ENCODE measurements at regions not wholly inside any gene's neighbourhood (a gene's known extent, or its start where the extent isn't known, plus 50 kb on each side); places are given as distances from the start of the nearest gene placed in this dataset.

DNA sequence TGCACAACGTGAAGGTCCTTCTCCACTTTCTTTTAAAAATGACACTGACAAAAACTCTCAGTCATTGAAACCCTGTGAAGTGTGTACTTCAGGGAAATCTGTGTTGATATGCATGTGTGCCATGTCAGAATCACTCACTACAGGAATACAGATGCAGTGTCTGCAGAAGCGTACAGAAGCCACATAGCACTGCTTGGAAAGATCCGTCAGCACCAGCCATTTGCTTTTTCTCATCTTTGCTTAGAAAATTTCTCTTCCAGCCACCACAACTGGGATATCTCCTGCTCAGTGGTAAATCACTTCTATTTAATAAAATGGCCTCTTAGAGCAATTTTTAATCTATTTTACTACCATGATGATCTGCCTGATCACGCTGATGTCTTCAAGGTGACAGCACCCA, 91.3 kb upstream of the ARHGEF26 start:
- H3K4me3 ChIP-seq (ENCODE audit: low read depth, low read length), result no peak overlapping the region
- DNase-seq (ENCODE audit: low read depth), result no peak
- TF ChIP-seq, protein P1, sequence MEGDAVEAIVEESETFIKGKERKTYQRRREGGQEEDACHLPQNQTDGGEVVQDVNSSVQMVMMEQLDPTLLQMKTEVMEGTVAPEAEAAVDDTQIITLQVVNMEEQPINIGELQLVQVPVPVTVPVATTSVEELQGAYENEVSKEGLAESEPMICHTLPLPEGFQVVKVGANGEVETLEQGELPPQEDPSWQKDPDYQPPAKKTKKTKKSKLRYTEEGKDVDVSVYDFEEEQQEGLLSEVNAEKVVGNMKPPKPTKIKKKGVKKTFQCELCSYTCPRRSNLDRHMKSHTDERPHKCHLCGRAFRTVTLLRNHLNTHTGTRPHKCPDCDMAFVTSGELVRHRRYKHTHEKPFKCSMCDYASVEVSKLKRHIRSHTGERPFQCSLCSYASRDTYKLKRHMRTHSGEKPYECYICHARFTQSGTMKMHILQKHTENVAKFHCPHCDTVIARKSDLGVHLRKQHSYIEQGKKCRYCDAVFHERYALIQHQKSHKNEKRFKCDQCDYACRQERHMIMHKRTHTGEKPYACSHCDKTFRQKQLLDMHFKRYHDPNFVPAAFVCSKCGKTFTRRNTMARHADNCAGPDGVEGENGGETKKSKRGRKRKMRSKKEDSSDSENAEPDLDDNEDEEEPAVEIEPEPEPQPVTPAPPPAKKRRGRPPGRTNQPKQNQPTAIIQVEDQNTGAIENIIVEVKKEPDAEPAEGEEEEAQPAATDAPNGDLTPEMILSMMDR (IDR thresholded peaks at IDR 0.05; ENCODE audit: insufficient read depth, low read length), result no peak

GRCh38 chr3:154034797-154035330, 86.3 kb upstream of the ARHGEF26 start:
- TF ChIP-seq, protein P1 (IDR thresholded peaks at IDR 0.05; ENCODE audit: insufficient read depth, low read length), result no peak
- H3K4me3 ChIP-seq (ENCODE audit: low read depth, low read length), result no peak overlapping the region
- DNase-seq (ENCODE audit: low read depth), result no peak

- TF ChIP-seq, protein P1 (IDR thresholded peaks at IDR 0.05; ENCODE audit: insufficient read depth, low read length), result peak; percentile 43
- DNase-seq (ENCODE audit: low read depth), result peak; percentile 28
- H3K4me3 ChIP-seq (ENCODE audit: low read depth, low read length), result no peak overlapping the region
These were observed 80.9 kb upstream of the ARHGEF26 start for GRCh38 chr3:154040283-154040682.

DNA sequence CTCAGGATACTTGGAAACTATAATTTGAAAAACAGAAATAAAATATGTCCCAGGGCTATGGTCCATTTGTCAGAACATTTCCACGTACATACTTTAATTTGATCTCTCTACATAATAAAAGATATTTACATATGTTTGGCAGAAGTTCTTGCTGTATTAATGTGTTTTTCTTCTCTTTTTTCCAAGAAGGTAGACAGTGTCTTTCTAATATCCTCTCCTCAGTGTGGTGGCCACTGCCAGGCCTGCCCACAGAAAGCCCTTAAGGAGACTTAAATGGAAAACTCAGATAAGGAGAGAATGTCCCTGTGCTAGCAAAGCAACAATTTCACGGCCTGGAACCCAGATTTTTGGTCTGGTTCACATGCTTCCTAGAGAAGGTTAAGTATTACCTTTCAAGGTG, 76.5 kb upstream of the ARHGEF26 start:
- TF ChIP-seq, protein P1 (IDR thresholded peaks at IDR 0.05; ENCODE audit: insufficient read depth, low read length), result no peak
- no peak overlapping the region for H3K4me3 ChIP-seq (ENCODE audit: low read depth, low read length)
- DNase-seq (ENCODE audit: low read depth), result no peak

GRCh38 chr3:154050216-154050615, 71.0 kb upstream of the ARHGEF26 start:
- no peak overlapping the region for H3K4me3 ChIP-seq (ENCODE audit: low read depth, low read length)
- peak; percentile 22 for DNase-seq (ENCODE audit: low read depth)
- TF ChIP-seq, protein P1 (IDR thresholded peaks at IDR 0.05; ENCODE audit: insufficient read depth, low read length), result no peak

DNA sequence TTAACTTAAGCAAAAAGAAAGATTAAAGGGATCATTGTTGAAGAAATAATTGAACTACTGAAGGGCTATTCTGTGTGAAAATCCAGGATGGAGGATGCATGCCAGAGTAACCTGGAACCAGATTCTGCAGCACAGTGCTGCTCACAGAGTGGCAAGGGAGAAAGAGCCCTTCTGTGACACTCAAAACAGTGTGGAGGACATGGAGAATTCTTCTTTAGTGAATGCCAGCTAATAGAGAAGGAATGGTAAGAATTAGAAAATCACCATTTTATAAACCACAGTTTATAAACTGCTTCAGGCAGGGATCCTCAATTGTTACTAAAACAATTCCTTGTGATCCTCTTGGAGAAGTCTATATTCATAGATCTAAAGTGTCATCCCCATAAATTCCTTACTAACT, 70.4 kb upstream of the ARHGEF26 start:
- DNase-seq (ENCODE audit: low read depth), result no peak
- TF ChIP-seq, protein P1 (IDR thresholded peaks at IDR 0.05; ENCODE audit: insufficient read depth, low read length), result no peak
- H3K4me3 ChIP-seq (ENCODE audit: low read depth, low read length), result no peak overlapping the region

DNA sequence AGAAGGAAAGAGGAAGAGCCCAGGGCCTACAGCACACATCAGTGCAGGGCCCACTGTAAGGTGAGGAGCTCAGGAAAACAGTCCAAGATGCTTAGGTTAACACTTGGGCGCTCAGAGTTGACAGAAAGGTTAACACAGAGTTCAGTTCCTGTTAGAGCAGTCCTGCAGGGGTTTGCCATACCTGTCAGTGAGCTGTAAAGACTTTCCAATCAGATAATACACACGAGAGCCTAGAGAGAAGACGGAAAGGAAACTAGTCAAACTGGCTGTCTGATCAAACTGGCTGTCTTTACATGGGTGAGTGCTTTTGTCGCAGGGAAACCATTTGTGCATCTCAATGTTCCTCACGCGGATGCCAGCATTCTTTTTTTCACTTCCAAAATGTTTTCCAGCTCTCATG, 61.4 kb upstream of the ARHGEF26 start:
- H3K4me3 ChIP-seq (ENCODE audit: low read depth, low read length), result no peak overlapping the region
- DNase-seq (ENCODE audit: low read depth), result no peak
- TF ChIP-seq, protein P1 (IDR thresholded peaks at IDR 0.05; ENCODE audit: insufficient read depth, low read length), result no peak

Measured in fibroblast of the aortic adventitia (primary cell).